ENCODE measurements at regions not wholly inside any gene's neighbourhood (a gene's known extent, or its start where the extent isn't known, plus 50 kb on each side); places are given as distances from the start of the nearest gene placed in this dataset.

DNA sequence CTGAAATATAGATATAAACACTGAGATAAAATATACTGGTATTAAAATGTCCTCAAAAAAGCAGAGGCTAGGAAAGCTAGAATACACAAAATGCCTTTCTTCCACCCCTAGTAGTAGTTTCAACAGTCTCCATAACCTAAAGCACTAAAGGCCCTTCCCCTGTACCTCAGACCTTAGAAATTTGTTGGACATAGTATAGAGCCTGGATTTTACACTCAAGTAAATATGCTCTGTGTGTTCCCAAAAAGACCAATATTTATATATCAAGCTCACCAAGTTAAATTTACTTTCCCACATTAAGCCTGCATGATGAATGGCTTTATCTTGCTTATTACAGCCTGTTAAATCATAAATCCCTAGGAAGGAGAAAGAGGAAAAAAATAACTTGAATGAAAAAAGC lies 378.7 kb upstream of the AZI2 start:
- DNase-seq (ENCODE audit: low read depth, low spot score) = no peak

DNA sequence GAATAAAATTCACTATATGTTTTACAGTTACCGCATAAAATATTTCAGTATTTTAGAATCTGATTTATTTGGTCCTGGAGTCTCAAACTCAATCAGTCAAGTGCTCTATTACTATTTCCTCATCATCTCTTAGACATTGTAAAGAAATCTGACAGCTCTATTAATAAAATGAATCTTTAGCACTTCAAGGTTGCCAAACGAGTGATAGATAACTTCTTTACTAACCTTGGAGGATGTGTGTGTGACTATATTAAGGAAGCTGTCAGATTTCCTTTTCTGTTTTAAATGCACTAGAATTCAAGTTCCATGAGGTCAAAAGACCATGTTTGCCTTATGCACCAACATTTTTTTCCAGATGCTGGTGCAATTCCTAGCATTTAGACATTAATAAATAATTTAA lies 389.8 kb upstream of the AZI2 start:
- DNase-seq (ENCODE audit: low read depth, low spot score) = no peak

DNA sequence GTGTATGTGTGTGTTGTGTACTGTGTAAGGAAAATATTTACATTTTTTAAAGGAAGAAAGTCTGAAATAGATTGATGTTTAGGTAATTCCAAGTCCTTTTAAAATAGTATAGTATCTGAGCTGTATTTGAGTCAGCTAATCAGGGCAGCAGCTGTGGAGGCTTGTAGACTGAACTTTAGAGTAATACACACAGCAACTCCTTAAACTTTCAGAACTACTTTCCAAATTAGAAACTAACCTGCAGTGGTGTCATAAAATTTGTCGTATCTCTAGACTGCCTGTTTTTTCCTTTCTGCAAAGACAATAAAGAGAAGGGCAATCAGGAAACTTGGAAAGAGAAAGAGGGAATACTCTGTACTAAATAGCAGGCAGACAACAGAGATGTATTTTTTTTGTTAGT lies 391.0 kb upstream of the AZI2 start:
- no peak for DNase-seq (ENCODE audit: low read depth, low spot score)

DNA sequence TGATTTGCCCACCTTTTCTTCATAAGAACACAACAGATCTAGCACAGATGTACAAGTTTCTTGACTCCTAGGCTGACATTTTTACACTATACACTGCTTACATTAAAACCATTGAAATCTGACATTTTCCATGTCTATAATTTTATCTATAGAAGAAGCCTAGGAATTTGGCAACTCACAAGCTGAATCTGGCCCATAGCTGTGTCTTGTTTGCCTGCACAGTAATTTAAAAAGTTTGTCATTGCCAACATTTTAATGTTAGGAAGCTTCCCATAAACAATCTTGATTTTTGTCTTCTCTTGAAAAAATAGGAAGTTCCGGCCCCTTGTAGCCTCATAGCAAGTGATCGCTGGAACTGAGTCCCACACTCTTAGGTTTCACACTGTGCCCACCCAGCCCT lies 394.6 kb upstream of the AZI2 start:
- DNase-seq (ENCODE audit: low read depth, low spot score) = no peak

DNA sequence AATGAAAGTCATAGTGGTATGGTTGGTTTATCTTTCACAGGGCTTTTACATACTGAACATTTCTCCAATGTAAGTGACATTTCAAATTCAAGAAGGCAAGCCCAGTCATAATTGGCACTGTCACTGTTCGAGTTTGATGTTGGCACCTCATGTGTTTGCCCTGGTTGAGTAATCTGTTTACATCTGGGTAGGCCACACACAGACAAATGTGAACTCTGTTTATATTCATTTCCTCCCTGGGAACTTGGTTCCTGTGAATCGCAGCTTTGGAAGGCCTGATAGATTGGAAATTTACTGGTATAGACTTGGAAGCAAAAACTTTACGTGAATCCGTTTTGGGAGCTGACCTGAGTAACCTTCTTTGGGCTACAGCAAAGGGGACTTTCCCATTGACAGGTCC lies 395.2 kb upstream of the AZI2 start:
- DNase-seq (ENCODE audit: low read depth, low spot score) = peak; percentile 11

DNA sequence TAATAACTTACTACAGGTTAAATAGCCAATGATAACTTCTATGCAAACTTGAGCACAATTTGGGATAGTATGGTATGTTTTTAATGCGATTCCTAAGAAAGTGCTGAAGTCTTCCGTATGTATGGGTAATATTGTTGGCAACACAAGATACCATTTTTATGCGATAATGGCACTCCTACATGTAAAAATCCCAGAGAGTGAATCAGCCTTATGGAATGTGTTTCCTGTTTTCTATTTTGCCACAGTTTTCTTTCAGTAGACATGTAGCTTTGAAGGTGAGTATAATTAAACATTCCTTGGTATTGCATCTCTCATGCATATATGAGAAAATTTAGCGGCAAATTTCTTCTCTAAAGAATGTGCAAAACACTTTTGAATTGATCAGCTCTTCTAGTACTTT lies 396.8 kb upstream of the AZI2 start:
- peak; percentile 48 for DNase-seq (ENCODE audit: low read depth, low spot score)

DNA sequence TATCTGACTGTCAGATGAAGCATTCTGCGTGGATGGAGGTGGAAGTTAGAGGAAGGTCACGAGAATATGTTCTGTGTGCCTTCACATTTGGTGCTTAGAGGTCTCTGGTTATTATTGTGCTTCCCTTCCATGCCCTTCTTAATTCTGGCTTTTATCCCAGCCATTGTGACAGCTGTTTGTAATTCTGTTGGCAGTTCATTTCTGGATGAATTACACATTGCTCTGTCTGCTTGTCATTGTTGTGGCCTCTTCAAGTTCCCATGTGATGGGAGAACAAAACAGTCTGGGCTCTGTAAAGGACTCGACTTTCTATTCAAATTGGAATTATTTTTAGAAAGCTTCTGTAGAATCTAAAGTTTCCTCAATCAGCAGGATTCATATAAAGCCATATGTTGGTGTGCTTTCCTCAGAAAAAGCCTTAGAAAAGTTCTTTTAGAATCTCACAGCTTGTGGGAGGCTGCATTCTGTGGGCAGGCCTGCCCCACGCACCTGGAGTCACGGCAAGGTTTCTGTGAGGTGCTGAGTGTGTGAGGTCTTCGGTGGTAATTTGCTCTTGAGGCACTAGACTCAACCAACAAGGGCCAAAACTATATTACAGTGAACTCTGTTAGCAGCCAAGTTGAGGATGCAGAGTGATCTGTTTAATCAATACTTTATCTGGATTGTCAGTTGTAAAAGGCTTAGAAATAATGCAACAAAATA lies 397.4 kb upstream of the AZI2 start:
- DNase-seq (ENCODE audit: low read depth, low spot score) = peak; percentile 44

DNA sequence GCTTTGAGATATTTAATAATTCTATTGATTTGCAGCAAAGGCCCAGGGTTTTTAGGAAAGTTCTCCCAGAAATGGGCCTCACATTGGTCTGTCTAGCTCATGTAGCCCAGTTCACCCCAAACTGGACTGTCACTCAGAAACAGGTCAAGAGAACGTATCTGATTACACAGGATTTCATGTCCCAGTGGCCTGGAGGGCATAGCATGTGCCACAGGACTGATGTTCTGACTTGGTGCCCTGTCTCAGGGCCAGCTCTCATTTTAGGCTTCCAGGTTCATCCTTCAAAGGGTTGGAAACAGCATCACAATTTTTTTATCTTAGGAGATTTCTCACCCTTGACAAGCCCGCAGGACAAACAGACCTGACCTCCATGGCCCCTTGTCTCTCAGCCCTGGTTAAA lies 398.4 kb upstream of the AZI2 start:
- DNase-seq (ENCODE audit: low read depth, low spot score) = no peak

DNA sequence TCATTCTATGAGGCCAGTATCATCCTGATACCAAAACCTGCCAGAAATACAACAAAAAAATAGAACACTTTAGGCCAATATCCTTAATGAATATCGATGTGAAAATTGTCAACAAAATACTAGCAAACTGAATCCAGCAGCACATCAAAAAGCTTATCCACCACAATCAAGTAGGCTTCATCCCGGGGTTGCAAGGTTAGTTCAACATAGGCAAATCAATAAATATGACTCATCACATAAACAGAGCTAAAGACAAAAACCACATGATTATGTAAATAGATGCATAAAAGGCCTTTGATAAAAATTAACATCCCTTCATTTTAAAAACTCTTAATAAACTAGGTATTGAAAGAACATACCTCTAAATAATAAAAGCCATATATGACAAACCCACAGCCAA lies 403.2 kb upstream of the AZI2 start:
- no peak for DNase-seq (ENCODE audit: low read depth, low spot score)

DNA sequence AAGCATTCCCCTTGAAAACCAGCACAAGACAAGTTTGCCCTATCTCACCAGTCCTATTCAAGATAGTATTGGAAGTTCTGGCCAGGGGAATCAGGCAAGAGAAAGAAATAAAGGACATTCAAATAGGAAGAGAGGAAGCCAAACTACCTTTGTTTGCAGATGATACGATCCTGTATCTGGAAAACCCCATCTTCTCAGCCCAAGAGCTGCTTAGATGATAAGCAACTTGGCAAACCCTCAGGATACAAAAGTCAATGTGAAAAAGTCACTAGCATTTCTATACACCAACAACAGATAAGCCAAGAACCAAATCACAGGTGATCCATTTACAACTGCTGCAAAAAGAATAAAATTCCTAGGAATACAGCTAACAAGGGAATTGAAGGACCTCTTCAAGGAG lies 403.7 kb upstream of the AZI2 start:
- no peak for DNase-seq (ENCODE audit: low read depth, low spot score)

DNA sequence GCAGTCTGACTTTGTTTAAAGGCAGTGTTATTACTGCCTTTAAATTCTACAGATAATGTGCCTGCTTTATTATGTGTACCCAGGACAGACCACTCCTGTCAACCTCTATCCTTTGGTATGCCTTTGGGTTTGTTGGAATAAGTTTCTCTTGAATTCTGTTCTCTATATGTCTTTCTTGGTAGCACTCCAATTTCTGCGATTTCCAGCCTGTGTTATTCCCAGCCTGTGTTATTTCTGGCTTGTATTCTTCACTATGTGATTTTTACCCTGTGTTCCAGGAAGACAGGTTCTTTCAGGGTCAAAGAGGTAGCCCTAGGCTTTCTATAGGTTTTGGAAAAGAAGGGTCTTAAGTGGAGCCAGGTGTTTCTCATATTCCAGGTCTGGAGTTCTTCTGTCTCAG lies 407.4 kb upstream of the AZI2 start:
- DNase-seq (ENCODE audit: low read depth, low spot score) = no peak

DNA sequence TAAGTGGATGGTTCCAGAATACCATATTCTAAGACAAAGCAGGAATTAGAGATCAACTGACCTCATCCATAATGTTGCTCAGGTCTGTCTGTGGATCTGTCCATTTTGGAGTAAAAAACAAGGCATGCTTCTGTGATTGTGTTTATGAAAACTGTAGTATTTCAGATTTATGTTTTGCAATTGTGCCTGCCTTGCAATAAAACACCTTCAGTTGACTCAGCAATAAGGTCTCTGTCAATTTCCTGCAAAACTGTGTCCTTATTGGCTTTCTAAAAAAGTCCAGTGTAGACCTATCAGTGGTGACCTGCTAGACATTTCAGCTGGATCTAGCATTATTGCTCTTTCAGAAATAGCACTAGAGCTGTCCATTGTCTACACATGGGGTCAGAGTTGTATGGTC lies 409.5 kb upstream of the AZI2 start:
- DNase-seq (ENCODE audit: low read depth, low spot score) = no peak

DNA sequence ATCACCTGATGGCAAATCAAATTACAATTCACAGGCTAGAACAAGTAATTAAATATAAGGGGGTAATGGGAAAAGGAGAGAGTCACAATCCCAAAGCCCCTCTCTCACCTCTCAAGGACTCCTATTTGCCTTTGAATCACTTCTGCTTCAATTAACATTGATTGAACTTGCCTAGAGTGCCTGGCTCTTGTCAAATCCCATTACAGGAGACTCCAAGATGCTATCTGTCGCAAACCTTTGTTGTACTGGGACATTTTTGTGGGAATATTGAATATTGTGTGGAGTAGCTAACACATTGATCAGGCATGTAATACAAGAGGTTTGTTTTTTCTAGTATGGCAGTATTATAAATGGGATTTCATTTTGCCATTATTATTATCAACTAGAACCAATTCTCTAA lies 412.8 kb upstream of the AZI2 start:
- no peak for DNase-seq (ENCODE audit: low read depth, low spot score)

DNA sequence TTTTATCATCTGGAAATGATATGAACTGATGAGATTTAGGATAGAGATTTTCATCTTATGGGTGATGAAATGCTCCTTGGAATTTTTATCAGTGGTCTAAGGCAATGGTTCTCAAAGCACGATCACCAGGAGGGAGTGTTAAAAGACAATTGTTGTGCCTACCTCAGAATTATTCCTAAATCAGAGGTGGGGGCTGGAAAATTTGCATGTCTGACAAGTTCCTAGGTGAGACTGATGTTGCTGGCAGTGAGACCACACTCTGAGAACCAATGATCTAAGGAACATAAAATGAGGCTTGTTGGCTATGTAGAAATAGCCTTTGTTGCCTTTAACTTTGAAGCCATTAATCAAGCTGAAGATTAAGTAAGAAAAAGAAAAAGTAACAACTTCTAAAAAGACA lies 416.6 kb upstream of the AZI2 start:
- no peak for DNase-seq (ENCODE audit: low read depth, low spot score)

DNA sequence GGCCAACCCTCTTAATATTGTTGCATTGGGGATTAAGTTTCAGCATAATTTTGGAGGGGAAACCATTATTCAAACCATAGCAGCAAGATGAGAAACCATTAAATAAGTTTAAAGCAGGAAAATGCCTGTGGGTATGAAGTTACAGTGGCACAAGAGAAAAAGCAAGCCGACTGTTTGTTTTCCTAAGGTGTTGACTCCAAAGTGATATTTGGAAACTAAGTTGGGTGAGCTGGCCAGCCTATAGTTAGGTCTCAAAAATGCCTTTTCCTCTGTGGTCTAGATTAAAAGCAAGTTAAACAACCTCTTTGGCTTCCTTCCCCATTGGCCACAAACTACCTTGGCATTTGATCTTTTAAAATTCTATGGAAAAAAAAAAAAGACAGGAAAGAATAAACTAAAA lies 419.8 kb upstream of the AZI2 start:
- DNase-seq (ENCODE audit: low read depth, low spot score) = no peak

DNA sequence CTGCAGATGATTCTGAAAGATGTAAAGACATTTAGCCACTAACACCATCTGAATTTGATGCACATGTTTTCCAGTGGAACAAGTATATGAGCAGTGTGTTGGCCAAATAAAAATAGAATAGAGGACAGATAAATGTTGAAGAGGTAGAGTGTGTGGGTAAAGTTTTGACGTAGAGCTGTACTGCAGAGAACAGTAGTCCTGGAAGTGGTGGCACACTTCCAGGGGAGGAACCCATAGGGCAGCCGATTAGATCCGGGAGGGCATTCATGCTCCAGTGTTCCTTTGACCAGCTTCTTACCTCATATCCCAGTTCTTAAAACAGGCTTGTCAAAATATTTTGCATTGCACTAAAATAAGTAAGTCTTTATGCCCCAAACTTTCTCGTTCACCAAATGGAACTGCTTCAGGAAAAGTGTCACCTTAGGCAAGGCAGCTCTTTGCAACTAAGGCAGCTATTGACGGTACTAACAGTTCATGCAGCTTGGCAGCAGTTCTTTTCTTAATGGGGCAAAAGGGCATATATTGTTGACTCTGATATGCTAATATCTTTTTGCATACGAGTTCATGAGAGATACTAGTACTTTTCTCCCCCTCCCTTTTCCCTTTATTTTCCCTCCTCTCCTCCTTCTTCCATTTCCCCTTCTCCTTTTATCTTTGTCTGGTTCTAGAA lies 429.3 kb upstream of the AZI2 start:
- DNase-seq (ENCODE audit: low read depth, low spot score) = no peak

DNA sequence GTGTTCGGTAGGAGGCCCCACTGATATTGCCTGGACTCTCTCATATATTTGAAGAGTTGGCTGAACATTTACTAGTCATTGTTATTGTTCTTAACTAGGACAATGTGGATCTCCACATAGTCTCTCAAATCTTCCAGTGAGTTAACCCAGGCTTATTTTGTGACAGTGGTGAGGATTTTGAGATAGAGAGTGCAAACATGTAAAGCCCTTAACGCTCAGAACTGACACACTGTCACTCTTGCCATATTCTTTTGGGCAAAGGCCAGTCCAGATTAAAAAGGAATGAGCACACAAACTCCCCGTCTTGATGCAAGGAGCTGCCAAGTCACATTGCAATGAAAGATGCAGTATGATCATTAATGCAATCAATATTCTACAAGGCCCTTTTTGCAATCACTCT lies 431.9 kb upstream of the AZI2 start:
- no peak for DNase-seq (ENCODE audit: low read depth, low spot score)

DNA sequence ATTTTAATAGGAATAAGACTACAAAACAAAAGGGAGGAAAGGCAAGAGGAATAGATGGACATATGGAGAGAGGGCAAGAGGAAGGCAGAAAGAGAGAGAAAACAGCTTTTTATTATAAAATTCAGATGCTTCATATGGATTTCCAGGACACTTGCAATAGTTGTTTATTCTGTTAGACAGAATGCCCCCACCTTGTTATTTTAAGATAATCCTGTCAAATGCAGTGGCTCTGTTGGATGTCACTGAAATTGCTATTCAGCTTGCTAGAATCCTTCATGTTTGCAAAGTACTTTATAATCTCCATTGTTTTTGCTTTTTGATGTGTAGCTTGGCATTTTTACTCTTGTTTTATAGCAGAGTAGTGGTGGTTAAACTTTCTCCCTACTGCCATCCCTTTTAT lies 432.4 kb upstream of the AZI2 start:
- DNase-seq (ENCODE audit: low read depth, low spot score) = no peak

DNA sequence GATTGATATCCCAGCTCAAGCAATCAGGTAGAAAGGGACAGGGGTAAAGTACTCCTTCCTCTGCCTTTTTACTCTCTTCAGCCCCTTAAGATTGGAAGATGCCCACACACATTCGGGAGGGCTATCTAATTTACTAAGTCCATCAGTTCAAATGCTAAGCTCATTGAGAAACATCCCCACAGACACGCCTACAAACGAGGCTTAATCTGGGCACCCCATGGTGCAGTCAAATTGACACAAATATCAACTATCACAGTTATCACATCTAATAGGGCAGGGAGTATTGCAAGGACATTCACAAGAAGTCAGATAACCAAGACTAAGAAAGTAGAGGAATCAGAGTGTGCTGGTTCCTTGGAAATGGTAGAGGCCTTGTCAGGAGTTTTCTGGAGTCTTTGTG lies 437.8 kb upstream of the AZI2 start:
- no peak for DNase-seq (ENCODE audit: low read depth, low spot score)

DNA sequence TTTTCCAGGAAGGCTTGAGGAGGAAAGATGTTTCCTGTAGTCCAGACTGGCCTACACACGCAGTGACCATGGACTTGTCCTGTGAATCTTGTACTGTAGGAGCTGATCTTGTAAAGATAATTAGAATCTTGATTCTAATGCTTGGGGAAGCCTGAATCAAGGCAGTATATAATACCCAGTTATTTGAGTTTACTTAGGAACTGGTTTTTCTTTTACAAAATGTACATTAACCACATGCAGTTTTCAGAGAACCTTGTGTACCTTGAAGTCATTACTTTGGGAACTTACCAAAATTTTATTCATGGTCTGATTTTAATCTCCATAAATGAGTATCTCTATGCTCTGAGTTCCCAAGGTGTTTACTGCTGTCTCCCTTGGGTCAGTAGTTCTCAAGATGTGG lies 439.9 kb upstream of the AZI2 start:
- no peak for DNase-seq (ENCODE audit: low read depth, low spot score)

DNA sequence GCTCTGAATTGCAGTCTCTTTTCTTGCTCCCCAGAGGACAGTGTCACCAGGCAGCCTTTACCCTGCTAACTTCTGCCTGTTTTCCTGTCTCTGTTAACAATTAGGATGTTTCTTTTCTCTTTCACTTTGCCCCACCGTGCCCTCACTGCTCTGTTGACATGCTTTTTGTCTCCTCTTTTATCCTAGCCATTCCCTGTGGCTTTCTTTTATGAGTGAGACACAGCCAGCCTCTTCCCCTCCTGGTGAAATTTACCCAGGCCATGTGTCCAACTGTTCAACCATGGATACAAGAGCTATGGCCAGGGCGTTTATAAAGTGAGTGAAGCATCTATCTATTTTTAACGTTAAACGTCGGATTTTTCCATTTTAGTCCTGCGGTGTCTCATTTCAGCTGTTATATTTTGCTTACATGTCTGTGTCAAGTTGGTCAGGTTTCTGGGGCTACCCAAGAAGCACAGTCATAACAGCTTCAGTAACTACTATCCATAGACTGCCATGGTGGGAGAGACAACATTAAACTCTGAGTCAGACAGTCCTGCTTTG lies 443.2 kb upstream of the AZI2 start:
- DNase-seq (ENCODE audit: low read depth, low spot score) = no peak

DNA sequence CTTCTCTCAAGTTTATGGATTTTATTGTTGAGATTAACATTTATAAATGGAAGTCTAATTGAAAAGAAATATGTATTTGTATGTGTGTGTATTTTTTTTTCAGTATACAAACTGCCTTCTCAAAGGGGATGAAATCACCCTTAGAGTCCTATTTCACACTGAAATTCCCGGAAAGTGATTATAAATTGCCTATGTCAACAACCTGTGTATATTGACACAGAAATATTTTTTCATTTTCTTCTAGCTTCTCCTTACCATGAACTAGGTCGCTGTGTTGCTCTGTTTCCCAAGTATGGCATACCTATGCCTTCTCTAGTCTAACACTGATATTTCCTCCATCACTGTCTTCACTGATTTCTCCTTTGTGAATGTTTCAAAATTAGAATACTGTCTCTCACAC lies 444.0 kb upstream of the AZI2 start:
- no peak for DNase-seq (ENCODE audit: low read depth, low spot score)

DNA sequence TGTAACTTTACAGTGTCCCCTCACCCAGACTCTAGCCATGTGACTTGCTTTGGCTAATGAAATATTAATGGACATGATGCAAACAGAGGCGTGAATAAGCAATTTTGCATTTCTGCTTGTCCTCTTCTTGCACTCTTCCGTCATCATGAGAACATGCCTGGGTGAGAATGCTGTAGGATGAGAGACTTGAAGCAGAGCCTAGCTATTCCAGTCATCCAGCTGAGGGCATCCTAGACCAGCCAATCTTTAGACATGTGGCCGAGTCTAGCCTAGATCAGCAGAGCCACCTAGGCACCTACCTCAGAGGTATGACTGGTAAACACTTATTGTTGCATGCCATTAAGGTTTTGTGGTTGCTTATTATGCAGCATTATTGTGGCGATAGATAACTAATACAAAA lies 450.5 kb upstream of the AZI2 start:
- no peak for DNase-seq (ENCODE audit: low read depth, low spot score)
